PFSK-1 (cell line): ENCODE measurements at regions not wholly inside any gene's neighbourhood (a gene's known extent, or its start where the extent isn't known, plus 50 kb on each side); places are given as distances from the start of the nearest gene placed in this dataset.
A peak's percentile ranks its signal among the peaks of the same experiment; 100 is the strongest.

Source experiments
- FOXP2 ChIP-seq: optimal IDR thresholded peaks from 2 replicates; pipeline ENCODE3; 2011; ENCODE audit warnings: borderline replicate concordance, control low read depth, inconsistent platforms; ENCODE audit not compliant: insufficient read depth; ENCODE audit errors: extremely low read length, extremely low read depth
- POLR2AphosphoS5 ChIP-seq: IDR thresholded peaks from 2 replicates; pipeline ENCODE4 v1.6.1; 2012; ENCODE audit warnings: low read depth, mild to moderate bottlenecking, control low read depth, low read length, moderate library complexity
- SIN3A ChIP-seq: IDR thresholded peaks from 2 replicates; pipeline ENCODE4 v1.6.1; 2012; ENCODE audit warnings: mild to moderate bottlenecking, low read length, moderate library complexity, borderline replicate concordance; ENCODE audit not compliant: insufficient read depth
- TAF1 ChIP-seq: IDR thresholded peaks from 2 replicates; pipeline ENCODE4 v1.6.1; 2012; ENCODE audit warnings: low read length, control low read depth, borderline replicate concordance; ENCODE audit not compliant: insufficient read depth
- TF ChIP-seq, protein P1 (sequence below), 2 experiments: IDR thresholded peaks; 2 replicates each; pipeline versions ENCODE4 v1.6.1 to v1.8.0; 2011 to 2012; ENCODE audit warnings: low read depth in 2 of 2, low read length in 2 of 2, control low read depth in 1 of 2, inconsistent platforms in 1 of 2, mild to moderate bottlenecking in 1 of 2, moderate library complexity in 1 of 2; ENCODE audit not compliant: insufficient read depth in 1 of 2

GRCh38 chr11:37747121-37747520 lies 1149.1 kb upstream of the RAG2 start:
- no peak for TF ChIP-seq SIN3A
- TF ChIP-seq FOXP2: no peak
- TF ChIP-seq, protein P1, sequence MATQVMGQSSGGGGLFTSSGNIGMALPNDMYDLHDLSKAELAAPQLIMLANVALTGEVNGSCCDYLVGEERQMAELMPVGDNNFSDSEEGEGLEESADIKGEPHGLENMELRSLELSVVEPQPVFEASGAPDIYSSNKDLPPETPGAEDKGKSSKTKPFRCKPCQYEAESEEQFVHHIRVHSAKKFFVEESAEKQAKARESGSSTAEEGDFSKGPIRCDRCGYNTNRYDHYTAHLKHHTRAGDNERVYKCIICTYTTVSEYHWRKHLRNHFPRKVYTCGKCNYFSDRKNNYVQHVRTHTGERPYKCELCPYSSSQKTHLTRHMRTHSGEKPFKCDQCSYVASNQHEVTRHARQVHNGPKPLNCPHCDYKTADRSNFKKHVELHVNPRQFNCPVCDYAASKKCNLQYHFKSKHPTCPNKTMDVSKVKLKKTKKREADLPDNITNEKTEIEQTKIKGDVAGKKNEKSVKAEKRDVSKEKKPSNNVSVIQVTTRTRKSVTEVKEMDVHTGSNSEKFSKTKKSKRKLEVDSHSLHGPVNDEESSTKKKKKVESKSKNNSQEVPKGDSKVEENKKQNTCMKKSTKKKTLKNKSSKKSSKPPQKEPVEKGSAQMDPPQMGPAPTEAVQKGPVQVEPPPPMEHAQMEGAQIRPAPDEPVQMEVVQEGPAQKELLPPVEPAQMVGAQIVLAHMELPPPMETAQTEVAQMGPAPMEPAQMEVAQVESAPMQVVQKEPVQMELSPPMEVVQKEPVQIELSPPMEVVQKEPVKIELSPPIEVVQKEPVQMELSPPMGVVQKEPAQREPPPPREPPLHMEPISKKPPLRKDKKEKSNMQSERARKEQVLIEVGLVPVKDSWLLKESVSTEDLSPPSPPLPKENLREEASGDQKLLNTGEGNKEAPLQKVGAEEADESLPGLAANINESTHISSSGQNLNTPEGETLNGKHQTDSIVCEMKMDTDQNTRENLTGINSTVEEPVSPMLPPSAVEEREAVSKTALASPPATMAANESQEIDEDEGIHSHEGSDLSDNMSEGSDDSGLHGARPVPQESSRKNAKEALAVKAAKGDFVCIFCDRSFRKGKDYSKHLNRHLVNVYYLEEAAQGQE (IDR thresholded peaks at IDR 0.05; ENCODE audit: insufficient read depth in 1 of 2, low read depth in 2 of 2, low read length in 2 of 2): no peak
- TF ChIP-seq TAF1: no peak
- TF ChIP-seq POLR2AphosphoS5: no peak

- TF ChIP-seq TAF1: no peak
- TF ChIP-seq FOXP2: no peak
Measured at GRCh38 chr11:37727371-37727770, 1129.3 kb upstream of the RAG2 start.

- TF ChIP-seq FOXP2 (no peak), TAF1 (no peak), POLR2AphosphoS5 (no peak), SIN3A (peak; percentile 60; the same call in 1 of the 2 replicates)
- TF ChIP-seq, protein P1 (IDR thresholded peaks at IDR 0.05; ENCODE audit: insufficient read depth in 1 of 2, low read depth in 2 of 2, low read length in 2 of 2): no peak
Measured at GRCh38 chr11:37724315-37724714, 1126.3 kb upstream of the RAG2 start.

DNA sequence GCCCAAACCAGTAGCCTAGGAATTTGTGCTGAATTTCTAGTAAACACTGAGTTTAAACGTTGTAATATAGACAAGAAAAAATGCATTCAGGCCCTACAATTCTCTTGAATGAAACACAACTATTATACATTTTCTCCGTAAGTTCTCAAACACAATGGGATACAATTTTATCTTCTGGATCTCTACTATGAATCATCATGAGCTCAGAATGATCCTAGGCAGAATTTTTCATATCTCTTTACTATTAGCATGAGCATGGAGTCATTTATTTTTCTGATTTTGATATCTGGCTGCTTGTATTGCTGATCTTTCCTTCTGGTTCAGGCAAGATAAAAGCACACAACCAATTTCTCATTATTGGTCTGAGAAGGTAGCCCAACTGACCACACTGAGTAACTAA lies 1123.4 kb upstream of the RAG2 start:
- TF ChIP-seq POLR2AphosphoS5 (no peak), FOXP2 (no peak), SIN3A (no peak), TAF1 (no peak)
- TF ChIP-seq, protein P1 (IDR thresholded peaks at IDR 0.05; ENCODE audit: insufficient read depth in 1 of 2, low read depth in 2 of 2, low read length in 2 of 2): no peak

- TF ChIP-seq SIN3A (no peak), FOXP2 (no peak), POLR2AphosphoS5 (no peak), TAF1 (no peak)
- TF ChIP-seq, protein P1 (IDR thresholded peaks at IDR 0.05; ENCODE audit: insufficient read depth in 1 of 2, low read depth in 2 of 2, low read length in 2 of 2): no peak
Measured at GRCh38 chr11:37718431-37718999, 1120.5 kb upstream of the RAG2 start.
